ENCODE measurements at regions not wholly inside any gene's neighbourhood (a gene's known extent, or its start where the extent isn't known, plus 50 kb on each side); places are given as distances from the start of the nearest gene placed in this dataset.
"Not testable (repeated sequence)": the region's sequence is repeated elsewhere in the genome, so short reads cannot be mapped to it uniquely, and the experiment has no call there.

GRCh38 chr5:163706053-163706771, 200.8 kb downstream of the MAT2B start:
- DNase-seq, result no peak

- DNase-seq, result no peak
Observed at GRCh38 chr5:163712011-163712410, 206.6 kb downstream of the MAT2B start.

GRCh38 chr5:163718272-163718671, 212.9 kb downstream of the MAT2B start:
- no peak for DNase-seq

GRCh38 chr5:163724305-163724704, 218.9 kb downstream of the MAT2B start:
- DNase-seq, result no peak

GRCh38 chr5:163727028-163727427, 221.6 kb downstream of the MAT2B start:
- no peak for DNase-seq

- DNase-seq, result no peak
Observed at GRCh38 chr5:163730206-163730756, 224.9 kb downstream of the MAT2B start.

- DNase-seq, result no peak
Observed at GRCh38 chr5:163731256-163731655, 225.8 kb downstream of the MAT2B start.

- DNase-seq, result no peak
Observed at GRCh38 chr5:163735069-163735468, 229.7 kb downstream of the MAT2B start.

- DNase-seq, result no peak
Observed at GRCh38 chr5:163747586-163747985, 242.2 kb downstream of the MAT2B start.

- no peak for DNase-seq
Observed at GRCh38 chr5:163748934-163749333, 243.5 kb downstream of the MAT2B start.

- DNase-seq, result not testable (repeated sequence)
Observed at GRCh38 chr5:163750415-163750814, 245.0 kb downstream of the MAT2B start.

- no peak for DNase-seq
Observed at GRCh38 chr5:163755505-163755904, 250.1 kb downstream of the MAT2B start.

- DNase-seq, result no peak
Observed at GRCh38 chr5:163756170-163756569, 250.8 kb downstream of the MAT2B start.

- no peak for DNase-seq
Observed at GRCh38 chr5:163757344-163757743, 251.9 kb downstream of the MAT2B start.

GRCh38 chr5:163758283-163758711, 252.9 kb downstream of the MAT2B start:
- no peak for DNase-seq

GRCh38 chr5:163759000-163759704, 253.7 kb downstream of the MAT2B start:
- no peak for DNase-seq

GRCh38 chr5:163760498-163760897, 255.1 kb downstream of the MAT2B start:
- no peak for DNase-seq

- DNase-seq, result no peak
Observed at GRCh38 chr5:163766936-163767670, 261.7 kb downstream of the MAT2B start.

GRCh38 chr5:163770625-163771024, 265.2 kb downstream of the MAT2B start:
- DNase-seq, result no peak

GRCh38 chr5:163772241-163772640, 266.8 kb downstream of the MAT2B start:
- no peak for DNase-seq

- no peak for DNase-seq
Observed at GRCh38 chr5:163772644-163773043, 267.2 kb downstream of the MAT2B start.

GRCh38 chr5:163773226-163773625, 267.8 kb downstream of the MAT2B start:
- DNase-seq, result no peak

- no peak for DNase-seq
Observed at GRCh38 chr5:163789870-163790269, 284.5 kb downstream of the MAT2B start.

- DNase-seq, result no peak
Observed at GRCh38 chr5:163790497-163790896, 285.1 kb downstream of the MAT2B start.

Measured in SIG-M5 (cell line).